ENCODE measurements at regions not wholly inside any gene's neighbourhood (a gene's known extent, or its start where the extent isn't known, plus 50 kb on each side); places are given as distances from the start of the nearest gene placed in this dataset.
A peak's percentile ranks its signal among the peaks of the same experiment; 100 is the strongest.
"Not testable (repeated sequence)": the region's sequence is repeated elsewhere in the genome, so short reads cannot be mapped to it uniquely, and the experiment has no call there.

DNA sequence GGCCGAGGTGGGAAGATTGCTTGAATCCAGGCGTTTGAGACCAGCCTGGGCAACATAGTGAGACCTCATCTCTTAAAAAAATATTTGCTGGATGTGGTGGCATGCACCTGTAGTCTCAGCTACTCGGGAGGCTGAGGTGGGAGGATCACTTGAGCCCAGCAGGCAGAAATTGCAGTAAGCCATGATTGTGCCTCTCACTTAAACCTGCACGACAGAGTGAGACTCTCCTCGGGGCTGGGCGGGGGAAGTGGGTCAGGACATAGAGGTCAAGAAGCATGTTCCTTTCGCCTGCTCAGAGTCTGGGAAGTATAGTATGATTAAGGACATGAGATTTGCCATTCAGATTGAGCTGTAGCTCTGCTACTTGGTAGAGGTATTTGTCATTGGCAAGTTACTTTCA, 52.3 kb downstream of the SEPTIN7 start:
- DNase-seq (ENCODE audit: low read depth) = not testable (repeated sequence)

DNA sequence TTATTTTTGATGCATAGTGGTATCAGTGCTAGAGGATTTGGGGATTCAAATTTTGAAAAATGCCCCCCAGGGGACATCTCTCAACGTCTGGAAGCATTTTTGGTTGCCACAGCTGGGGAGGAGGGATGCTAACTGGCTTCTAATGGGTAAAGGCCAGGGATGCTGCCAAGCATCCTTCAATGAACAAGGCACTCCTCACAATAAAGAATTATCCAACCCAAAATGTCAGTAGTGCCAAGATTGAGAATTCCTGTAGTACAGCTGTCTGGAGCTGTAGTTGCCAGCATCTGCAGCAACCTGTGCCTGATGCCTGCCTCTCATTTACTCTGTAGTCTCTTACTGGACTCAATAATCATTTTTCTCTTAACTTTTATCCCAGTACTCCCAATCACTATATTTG, 53.5 kb downstream of the SEPTIN7 start:
- no peak for DNase-seq (ENCODE audit: low read depth)

DNA sequence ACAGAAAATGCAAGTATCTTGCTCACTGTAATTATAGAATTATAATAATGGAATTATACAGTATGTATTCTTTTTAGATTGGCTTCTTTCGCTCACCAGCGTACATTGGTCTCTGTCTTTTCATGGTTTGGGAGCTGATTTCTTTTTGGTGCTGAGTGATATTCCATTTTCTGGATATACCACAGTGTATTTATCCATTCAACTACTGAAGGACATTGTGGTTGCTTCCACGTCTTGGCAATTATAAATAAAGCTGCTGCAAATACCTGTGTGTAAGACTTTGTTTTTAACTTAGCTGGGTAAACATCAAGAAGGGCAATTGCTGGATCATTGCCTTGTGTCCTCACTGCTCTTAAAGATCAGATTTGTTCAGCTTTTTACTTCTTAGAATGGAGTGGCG, 55.3 kb downstream of the SEPTIN7 start:
- DNase-seq (ENCODE audit: low read depth) = no peak

- no peak for DNase-seq (ENCODE audit: low read depth)
Observed at GRCh38 chr7:35860664-35861063, 59.8 kb downstream of the SEPTIN7 start.

- no peak for DNase-seq (ENCODE audit: low read depth)
Observed at GRCh38 chr7:35865287-35865686, 64.4 kb downstream of the SEPTIN7 start.

DNA sequence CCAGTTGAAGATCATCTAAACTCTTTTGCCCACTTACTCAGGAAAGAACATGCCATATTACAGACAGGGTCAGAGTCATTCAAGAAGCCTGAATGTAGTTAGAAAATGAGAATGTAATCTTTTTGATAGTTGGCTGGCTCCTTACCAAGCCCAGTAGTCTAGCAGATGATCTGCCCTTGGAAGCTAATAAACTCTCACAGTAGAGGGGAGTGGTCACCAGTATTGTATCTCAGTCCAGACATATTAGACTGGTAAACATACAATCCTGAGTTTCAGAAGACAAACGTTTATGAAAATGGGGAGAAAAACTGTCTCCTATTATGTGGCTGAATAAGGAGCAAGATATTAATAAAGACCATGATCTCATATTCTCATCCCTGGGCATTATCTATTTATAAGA, 65.3 kb downstream of the SEPTIN7 start:
- no peak for DNase-seq (ENCODE audit: low read depth)

DNA sequence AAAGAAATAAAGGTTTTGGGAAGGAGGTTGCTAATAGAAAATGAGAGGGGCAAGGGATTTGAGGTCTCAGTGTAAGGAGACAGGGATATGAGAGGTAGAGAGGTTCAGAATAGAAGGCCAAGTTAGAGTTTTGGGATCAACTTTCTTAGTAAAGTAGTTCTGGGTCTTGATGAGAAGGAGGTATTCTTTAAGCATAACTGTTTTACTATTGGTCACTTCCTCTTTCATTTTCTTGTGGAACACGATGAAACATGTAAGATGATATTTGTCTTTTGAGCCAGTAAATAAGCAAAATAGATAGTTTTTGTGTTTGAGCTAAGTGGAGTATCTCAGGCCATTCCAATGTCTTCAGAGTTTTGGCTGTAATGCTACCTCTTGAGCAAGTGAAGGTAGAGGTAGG, 68.3 kb downstream of the SEPTIN7 start:
- not testable (repeated sequence) for DNase-seq (ENCODE audit: low read depth)

DNA sequence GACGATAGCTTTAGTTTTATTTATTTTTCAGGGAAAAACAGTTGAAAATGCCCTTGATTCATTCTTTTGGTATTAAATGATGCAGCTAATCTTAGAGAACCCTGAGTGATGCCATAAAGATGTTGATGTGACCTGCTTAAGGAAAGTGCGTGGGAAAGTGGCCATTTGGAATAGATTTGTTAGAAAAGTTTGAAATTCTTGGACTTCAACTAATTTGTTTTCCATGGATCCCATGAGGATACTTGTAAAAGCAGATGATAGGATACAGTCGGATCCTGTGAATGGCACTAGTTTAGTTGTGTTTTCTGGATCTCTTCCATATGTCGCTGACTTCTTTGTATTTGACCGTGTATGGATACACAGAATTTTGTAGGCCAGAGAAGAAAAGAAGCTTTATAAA, 69.0 kb downstream of the SEPTIN7 start:
- no peak for DNase-seq (ENCODE audit: low read depth)

- DNase-seq (ENCODE audit: low read depth) = no peak
Observed at GRCh38 chr7:35871856-35872255, 71.0 kb downstream of the SEPTIN7 start.

GRCh38 chr7:35874886-35875285, 74.0 kb downstream of the SEPTIN7 start:
- no peak for DNase-seq (ENCODE audit: low read depth)

GRCh38 chr7:35875292-35875691, 74.4 kb downstream of the SEPTIN7 start:
- DNase-seq (ENCODE audit: low read depth) = no peak

DNA sequence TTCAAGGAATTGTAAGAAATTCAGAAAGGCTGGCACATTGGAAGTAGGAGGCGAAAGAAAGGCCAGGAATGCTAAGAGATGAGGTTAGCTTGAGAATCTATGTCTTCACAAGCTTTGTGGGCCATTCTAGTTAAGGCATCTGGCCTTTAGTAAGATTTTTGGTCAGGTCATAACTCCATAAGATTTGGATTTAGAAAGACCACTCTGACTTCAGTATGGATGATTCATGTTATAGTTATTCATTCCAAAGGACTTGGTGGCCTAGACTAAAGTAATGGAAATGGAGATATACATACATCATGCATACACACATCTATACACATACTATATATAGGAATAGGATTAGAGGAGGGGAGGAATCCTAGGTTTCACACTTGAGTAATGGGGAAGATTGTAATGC, 77.5 kb downstream of the SEPTIN7 start:
- no peak for DNase-seq (ENCODE audit: low read depth)

DNA sequence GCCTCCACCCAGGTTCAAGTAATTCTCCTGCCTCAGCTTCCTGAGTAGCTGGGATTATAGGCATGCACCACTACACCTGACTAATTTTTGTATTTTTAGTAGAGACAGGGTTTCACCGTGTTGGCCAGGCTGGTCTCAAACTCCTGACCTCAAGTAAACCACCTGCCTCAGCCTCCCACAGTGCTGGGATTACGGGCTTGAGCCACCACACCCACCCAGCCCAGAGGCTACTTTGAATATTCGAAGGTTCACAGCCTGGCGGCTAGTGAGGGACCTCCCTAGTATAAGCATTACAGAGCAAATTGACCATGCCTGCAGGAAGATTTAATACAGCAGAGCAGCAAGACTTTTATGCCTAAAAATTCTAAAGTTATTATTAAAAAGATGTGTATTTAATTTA, 86.6 kb downstream of the SEPTIN7 start:
- not testable (repeated sequence) for DNase-seq (ENCODE audit: low read depth)

DNA sequence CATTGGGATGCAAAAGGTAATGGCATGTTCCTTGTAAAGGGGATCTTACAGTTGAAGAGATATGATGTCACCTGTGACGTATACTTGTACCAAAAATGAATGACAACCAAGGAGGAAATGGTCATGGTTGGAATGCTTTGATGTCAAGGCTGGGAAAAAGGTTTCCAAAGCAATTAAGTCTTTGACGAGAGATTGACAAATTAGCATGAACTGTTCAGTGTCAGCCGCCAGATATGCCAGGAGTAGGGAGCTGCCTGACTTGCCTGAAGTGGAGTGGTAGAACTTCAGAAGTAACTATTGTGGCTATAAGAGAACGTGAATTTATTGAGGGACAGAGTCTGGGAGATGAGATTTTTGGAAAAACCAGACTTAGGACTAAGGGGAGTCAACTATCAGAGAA, 88.1 kb downstream of the SEPTIN7 start:
- DNase-seq (ENCODE audit: low read depth) = no peak

- DNase-seq (ENCODE audit: low read depth) = no peak
Observed at GRCh38 chr7:35889870-35890269, 89.0 kb downstream of the SEPTIN7 start.

- DNase-seq (ENCODE audit: low read depth) = no peak
Observed at GRCh38 chr7:35891004-35891830, 90.4 kb downstream of the SEPTIN7 start.

DNA sequence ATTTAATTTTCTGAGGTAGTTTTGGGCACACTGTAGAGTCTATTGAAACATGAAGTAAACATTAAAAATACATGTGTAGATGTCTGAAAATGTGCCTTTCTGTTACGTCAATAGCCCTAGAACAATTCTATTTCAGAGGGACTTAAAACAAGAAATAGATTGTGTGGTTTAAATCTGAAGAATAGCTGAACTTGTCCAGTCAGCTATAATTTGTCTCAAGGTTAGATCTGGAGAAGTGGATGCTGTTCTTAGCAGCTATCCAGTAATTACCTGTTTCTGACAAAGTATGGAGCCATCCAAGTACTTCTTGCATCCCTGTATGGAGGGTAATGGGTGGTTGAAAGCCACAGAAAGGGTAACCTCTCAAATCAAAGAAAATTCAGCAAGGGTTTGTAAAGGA, 92.8 kb downstream of the SEPTIN7 start:
- DNase-seq (ENCODE audit: low read depth) = no peak

DNA sequence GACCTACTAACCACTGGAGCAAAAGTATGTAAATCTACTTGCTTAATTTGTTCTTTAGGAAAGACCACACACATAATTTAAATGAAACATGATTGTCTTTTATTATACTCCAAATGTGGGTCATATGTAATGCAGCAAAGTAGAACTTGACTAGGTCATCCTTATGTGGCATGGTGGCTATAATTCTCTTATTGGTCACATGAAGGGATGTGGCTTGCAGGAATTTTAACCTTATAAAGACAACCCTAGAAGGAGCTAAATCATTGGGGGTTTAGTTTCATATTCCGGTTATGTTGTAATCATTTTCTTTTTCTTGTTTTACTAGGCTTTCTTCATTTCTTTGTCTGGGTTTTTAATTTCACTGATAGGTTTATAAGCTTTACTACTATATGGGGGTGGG, 93.9 kb downstream of the SEPTIN7 start:
- no peak for DNase-seq (ENCODE audit: low read depth)

GRCh38 chr7:35900651-35901050, 99.8 kb downstream of the SEPTIN7 start:
- no peak for DNase-seq (ENCODE audit: low read depth)

DNA sequence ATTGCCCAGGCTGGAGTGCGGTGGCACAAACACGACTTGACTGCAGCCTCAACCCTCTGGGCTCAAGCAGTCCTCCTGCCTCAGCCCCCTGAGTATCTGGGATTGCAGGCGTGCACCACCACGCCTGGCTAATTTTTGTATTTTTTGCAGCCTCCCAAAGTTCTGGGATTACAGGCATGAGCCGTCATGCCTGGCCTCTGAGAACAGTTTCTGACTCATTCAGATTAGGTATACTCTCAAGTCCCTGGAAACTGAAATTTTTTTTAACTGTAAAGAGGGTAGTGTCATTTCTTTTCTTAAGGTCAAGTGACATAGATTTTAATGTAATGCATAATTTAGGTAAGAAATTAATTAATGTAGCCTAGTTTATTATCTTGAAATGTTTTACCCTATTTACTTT, 104.7 kb downstream of the SEPTIN7 start:
- DNase-seq (ENCODE audit: low read depth) = no peak

DNA sequence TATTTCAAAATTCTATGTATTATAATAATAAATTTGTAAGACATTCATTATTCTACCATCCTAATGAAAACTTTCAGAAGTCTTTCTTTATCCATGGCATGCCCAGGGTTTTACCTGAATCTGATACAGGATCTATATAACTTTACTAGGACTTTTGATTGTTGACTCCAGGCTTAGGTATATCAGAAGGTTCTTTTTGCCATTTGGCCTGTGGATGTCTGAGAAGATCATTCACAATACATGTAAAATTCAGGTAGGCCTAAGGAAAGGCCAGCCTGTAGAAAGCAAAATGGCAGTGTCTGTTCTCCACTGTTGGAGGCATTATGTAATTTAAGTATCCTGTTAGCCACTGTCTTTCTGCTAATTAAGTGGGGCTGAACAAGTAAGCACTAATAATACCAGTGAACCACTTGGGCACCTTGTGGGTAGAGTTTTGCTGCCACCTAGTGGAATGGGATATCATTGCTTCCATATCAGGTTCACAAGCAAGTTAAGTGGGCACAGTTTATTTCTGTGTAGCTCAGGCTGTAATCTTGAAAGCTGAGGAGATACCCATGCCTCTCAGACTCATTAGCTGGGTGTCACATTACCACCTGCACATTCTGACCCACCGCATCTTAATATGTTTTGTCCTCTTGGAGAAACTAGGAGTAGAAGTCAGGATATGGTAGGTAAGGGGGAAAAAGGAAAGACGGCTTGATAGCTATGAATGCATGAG, 105.5 kb downstream of the SEPTIN7 start:
- peak; percentile 7 for DNase-seq (ENCODE audit: low read depth)

DNA sequence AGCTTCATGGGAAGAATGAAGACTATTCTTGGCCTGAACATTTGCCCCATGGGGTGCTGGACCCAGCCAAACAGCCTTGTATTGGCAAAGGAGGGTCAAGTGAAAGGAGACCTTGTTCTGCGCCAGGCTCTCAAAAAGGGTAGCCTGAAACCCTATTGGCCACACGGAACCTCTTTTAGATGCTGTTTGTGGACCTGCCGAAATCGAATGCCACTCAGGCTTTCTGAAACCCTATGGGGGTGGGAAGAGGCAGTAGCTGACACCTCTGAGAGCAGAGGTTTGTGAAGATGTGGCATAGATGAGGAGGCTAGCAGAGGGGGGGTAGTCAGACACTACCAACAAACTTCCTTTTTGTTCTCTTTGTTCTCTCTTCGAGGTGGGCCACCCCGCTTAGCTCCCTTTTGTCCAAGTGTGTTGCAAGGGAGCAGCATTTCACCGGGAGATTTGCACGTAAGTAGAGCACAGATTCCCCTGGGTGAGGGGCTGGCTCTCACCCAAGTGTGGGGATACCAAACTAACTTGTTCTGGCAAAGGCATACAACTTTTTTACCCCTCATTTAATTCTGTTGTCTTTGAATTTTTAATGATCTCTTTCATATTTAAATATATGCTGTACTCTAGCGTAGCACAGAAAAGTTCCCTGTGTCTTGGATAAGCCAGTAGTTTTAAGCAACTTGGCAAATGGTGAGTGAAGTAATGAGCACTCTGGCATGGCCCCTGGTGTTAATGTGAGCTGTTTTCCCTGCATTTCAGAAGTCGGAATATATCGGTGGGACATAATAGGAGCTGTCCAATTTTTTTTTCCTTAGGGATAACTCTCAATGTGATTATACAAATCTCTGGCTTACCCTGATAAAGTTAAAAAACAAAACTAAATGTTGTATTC, 107.7 kb downstream of the SEPTIN7 start:
- DNase-seq (ENCODE audit: low read depth) = no peak
